ENCODE measurements at regions not wholly inside any gene's neighbourhood (a gene's known extent, or its start where the extent isn't known, plus 50 kb on each side); places are given as distances from the start of the nearest gene placed in this dataset.
"Not testable (repeated sequence)": the region's sequence is repeated elsewhere in the genome, so short reads cannot be mapped to it uniquely, and the experiment has no call there.

DNA sequence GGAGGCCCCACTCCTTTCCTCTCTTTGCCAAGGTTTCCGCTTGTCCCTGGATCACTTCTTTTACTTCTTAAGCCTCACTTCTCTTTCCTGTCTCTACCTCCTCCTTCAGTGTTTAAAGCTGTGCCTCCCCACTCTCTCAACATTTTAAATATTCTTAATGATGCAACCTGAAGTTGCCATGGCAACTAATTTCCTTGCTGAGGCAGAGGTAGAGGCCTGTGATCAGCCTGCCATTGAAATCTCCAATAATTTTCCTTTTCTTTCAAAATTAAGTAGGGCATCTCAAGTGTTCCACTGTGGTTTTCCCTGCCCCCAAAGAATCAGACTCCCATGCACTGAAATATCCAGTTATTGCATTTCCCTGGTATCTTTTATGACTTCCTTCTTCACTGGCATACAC, 108.6 kb upstream of the VRK1 start:
- no peak for DNase-seq

DNA sequence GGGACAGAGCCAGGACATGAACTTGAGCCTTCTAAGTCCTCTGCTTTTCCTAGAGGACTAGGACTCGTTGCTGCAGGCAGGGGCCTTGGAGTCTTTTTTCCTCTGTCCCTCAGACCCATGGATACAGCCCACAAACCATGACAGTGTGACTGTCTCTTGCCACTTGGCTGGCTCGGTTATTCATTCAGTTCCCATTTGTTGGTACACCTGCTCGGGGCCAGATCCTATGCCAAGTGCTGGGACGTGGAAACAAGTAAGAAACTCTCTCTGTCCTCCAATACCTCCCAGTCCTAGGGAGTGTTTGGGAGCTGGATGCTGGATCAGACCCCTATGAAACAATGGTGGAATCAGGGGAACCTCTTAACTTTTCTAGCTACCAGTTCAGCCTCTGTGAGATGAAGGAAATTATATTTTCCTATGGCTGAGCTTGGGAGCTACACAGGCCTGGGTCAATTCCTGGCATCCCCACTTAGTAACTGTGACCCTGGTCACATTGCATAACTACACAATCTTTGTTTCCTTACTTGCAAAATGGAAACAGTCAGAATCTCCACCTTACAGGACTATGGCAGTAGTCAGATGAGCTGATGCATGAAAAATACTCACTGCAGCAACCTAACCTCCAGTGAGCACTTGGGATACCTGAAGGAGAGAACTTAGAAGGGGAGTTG, 106.3 kb upstream of the VRK1 start:
- DNase-seq, result no peak

DNA sequence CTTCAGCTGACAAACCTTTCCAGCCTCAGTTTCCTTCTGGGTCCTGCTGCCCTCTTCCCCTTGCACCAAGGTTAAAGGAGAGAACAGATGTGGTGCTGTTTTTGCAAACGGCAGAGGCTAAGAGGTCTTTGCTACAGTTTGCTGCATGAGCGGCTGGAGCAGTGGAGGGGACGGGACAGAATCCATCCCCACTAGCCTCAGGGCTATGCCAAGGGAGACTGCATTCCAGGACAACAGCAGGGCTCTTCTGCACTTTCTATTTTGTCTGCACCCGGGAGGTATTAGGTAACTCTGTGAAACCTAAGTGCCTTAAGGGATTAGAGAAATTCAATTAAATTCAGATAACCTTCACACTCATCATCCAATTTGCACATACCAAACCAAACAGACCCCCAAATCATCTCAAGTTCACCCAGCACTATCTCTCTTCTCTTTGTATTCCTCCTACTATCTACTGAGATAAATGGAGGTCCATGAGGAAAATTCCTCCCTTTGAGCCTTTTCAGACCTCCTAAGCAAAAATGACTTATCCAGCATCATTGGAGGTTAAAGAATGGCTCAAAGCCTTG, 103.8 kb upstream of the VRK1 start:
- DNase-seq, result no peak

- no peak for DNase-seq
Measured at GRCh38 chr14:96693987-96694386, 103.2 kb upstream of the VRK1 start.

DNA sequence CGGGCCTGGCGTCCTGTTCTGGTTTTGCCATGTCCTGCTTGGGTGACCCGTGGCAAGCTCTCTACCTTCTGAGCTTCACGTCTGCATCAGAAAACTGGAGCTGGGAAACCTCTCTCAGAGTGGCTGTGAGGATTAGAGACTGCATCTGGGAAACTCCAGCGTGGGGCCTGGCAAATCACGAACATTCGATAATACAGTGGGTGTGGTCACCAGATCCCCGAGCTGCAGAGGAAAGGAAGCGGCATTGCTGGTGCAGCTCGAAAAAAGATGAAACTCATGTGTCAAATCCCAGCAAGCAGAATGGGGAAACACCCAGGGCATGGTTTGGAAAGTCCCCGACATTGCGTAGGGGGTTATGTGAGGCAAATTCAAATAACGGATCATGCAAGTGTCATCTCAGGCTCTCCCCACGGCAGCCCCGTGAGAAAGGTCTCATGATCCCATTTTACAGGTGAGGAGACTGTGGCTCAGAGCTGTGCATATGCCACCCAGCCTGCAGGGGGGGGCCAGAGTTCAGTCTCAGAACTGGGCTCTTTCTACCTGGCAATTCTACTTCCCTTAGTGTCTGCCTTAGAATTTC, 98.1 kb upstream of the VRK1 start:
- no peak for DNase-seq

- no peak for DNase-seq
Measured at GRCh38 chr14:96699666-96700065, 97.5 kb upstream of the VRK1 start.

DNA sequence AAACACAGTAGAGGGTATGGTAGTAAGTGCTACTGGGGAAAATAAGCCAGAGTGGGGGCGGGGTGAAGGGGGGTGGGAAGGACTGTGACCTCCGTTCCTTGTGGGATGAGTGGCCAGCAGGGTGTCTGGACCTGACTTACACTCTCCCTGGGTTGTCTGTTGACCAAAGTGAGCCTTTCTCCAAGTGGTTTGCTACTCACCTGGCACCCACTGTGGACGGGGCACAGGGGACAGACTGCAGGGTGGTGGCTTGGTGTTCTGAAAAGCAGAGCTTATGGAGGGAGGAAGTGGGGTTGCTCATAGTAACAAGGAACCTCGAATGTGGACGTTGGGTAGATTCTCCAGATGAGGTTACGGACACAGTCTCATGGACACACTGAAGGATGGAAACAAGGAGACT, 94.4 kb upstream of the VRK1 start:
- DNase-seq, result no peak

- no peak for DNase-seq
Measured at GRCh38 chr14:96705422-96706092, 91.6 kb upstream of the VRK1 start.

GRCh38 chr14:96706893-96707292, 90.3 kb upstream of the VRK1 start:
- no peak for DNase-seq

DNA sequence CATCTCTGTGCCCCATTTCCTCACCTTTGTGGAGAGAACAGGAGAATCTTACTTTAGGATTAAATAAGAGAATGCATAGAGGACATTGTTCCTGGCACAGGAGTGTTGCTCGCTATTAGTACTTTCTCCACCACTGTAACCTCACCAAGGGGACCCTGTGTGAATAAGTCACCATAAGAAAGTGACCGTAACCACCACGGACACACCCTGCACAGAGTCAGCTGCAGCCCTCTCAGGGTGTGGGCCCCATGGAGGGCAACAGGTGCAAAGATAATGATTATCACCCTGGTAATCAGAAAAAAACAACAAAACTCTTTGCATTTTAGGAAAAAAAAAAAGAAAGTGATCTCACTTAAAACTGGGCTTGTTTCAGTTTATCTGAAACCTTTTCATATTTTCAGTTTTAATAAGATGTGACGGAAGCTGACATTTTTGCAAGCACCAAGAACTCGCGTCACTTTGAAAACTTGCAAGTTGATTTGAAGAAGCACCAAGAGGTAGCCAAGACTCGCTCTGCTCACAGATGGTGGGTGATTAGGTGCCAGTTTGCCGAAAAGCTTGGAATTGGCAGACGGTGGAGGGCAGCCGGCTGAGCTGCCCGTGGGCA, 87.0 kb upstream of the VRK1 start:
- DNase-seq, result no peak

DNA sequence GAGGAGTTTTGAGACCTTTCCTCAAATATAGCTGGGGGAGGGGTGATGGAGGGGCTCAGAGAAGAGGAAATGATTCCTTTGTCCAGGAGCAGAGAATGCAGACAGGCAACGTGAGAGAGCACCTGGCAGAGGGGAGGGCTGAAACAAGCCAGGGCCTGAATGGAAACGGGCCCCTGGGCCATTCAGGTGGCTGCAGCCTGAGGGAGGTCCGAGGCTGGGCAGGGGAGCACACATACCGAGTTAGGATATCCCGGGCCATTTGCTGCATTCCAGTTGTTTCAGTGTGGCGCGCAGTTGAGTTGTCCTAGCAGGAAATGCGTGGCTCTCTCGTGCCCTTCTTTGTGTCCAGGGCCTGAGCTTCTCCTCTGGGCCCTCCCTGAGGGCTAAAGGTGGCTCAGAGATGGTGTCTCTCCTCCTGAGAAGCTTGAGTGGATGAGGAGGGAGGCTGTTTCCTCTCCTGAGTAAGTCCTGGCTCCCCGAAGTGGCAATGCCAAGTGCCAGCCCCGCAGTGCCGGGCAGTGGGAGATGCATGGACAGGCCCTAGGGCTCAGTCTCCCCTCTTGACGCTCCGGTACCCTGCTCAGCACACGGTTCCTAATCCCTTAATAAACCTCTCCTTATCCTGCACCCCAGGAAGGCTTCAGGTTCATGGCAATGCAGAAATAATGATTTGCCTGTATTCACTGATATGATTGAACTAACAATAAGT, 85.5 kb upstream of the VRK1 start:
- DNase-seq, result no peak

DNA sequence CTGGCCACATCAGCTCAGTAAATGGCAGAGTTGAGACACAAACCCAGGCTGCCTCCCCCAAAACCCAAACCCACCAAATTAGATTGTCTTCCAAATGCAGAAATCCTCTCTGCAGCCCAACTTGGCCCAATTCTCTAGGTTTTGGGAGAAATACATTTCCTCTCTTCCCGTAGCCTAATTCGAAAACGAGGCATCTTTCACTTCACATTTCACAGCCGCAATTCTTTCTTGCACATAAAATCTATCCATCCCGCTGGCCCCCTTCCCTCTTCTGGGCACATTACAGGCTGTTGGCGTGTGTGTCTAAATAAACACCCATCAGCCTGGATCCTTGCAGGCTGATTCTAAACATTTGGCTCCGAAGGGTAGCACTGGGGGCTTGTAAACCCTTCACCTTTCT, 83.8 kb upstream of the VRK1 start:
- no peak for DNase-seq

- not testable (repeated sequence) for DNase-seq
Measured at GRCh38 chr14:96714537-96714936, 82.6 kb upstream of the VRK1 start.

DNA sequence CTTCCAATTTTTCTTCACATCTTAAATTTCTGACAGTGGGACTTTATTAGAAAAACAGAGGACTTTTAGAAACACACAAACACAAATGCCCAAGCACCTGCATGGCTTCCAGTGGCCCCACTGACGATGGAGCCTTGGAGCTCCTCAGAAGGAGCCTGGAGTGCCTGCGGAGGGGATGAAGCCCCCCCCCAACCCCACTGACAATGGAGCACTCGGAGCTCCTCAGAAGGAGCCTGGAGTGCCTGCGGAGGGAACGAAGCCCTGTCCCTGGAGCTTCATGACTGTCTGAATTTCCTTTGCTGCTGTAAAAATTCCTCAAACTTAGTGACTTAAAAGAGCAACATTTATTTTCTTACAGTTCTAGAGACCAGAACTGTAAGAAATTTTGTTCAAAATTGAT, 80.1 kb upstream of the VRK1 start:
- no peak for DNase-seq

DNA sequence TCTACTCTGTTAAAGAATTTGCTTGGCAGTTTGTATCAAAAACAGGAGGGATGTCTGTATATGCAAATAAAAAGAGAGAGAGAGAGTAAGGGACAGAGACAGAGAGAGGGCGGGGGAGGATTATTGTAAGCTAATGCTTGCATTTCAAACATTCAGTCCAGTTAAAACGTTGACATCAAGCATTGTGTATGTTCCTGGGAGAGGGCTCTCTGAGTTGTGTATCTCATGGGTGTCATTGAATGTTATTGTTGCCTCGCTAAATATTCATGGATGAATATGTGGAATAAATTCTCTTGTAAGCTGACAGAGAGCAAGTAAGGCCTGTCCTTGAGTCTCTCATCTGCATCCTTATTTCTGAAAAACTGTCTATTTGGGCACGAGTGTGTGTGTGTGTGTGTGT, 78.8 kb upstream of the VRK1 start:
- no peak for DNase-seq

DNA sequence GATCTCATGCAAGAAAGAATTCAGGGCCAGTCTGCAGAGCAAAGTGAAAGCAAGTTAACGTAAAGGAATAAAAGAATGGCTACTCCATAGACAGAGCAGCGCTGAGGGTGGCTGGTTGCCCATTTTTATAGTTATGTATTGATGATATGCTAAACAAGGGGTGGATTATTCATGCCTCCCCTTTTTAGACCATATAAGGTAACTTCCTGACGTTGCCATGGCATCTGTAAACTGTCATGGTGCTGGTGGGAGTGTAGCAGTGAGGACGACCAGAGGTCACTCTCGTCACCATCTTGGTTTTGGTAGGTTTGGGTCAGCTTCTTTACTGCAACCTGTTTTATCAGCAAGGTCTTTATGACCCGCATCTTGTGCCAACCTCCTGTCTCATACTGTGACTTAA, 76.5 kb upstream of the VRK1 start:
- not testable (repeated sequence) for DNase-seq

DNA sequence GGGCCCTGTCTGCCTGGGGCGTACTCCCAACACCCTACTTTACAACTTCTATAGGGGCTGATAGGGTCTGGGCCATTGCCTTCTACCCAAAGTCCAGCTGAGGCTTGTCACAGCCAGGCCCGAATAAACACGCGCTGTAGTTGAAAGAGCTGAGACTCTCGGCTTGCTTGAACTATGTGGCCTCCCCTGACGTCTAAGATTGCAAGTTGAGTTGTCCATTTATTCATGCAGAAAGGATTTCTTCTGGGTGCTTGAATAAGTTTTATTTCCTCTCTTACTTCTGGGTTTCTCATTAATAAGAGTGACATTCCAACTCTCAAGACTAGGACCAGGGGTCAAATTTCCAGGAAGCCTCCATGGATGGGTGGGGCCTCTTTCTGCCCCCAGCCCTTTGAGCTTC, 74.4 kb upstream of the VRK1 start:
- no peak for DNase-seq

DNA sequence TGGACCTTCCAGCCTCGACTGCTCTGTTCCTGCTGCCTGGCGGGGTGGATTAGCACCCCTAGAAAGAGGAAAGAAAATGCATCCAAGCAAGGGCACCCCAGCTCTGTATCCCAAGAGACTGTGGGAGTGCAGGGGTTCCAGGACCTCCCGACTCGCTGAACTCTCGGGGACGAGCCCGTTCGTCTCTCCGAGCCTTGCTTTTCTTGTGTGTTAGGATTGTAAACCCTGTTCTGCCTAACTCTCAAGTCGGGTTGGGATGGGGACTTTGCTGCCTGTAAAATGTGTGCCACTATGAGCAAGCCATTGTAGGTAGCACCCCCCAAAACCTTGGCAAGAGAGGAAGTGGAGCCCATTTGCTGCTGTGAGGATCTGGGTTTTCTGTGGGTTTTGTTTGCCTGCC, 73.2 kb upstream of the VRK1 start:
- no peak for DNase-seq

GRCh38 chr14:96725232-96725631, 72.0 kb upstream of the VRK1 start:
- no peak for DNase-seq

GRCh38 chr14:96727073-96727472, 70.1 kb upstream of the VRK1 start:
- no peak for DNase-seq

GRCh38 chr14:96727491-96727890, 69.7 kb upstream of the VRK1 start:
- no peak for DNase-seq

- DNase-seq, result no peak
Measured at GRCh38 chr14:96727980-96728717, 69.0 kb upstream of the VRK1 start.

All from retina (tissue), 1 donor.